ENCODE measurements at regions not wholly inside any gene's neighbourhood (a gene's known extent, or its start where the extent isn't known, plus 50 kb on each side); places are given as distances from the start of the nearest gene placed in this dataset.

GRCh38 chr4:104890598-104891275 is 255.9 kb upstream of the TET2 start:
- ATAC-seq (replicated peaks in 1 of 4) (no peak), DNase-seq (no peak)
- no peaks in the 10 kb centered on the region for H3K27me3 Mint-ChIP-seq
- no peaks in the 10 kb centered on the region for H3K27me3 ChIP-seq (replicated peaks in 1 of 2; ENCODE audit: control insufficient read depth in 2 of 2, extremely low read depth in 1 of 2, insufficient read depth in 2 of 2, low read length in 1 of 2)
- no CpG with 5 or more reads among the region's 2 CpGs for WGBS (ENCODE audit: insufficient coverage)
- no peaks in the 10 kb centered on the region for H3K36me3 ChIP-seq (ENCODE audit: control insufficient read depth in 2 of 2, extremely low read depth in 1 of 2, insufficient read depth in 1 of 2, low read length in 1 of 2)
- POLR2A ChIA-PET: no interaction called here
- H3K36me3 Mint-ChIP-seq: no peaks in the 10 kb centered on the region
- H3K9me3 ChIP-seq: no peaks in the 10 kb centered on the region
- peaks cover 4 to 8% (median 6%) of the 10 kb centered on the region in 3 donors for H3K4me1 Mint-ChIP-seq
- H3K27ac ChIP-seq (ENCODE audit: low read length): no peak overlapping the region
- H3K4me3 ChIP-seq (ENCODE audit: control insufficient read depth in 1 of 2, extremely low read depth in 1 of 2, low read length in 1 of 2): no peak overlapping the region
- CTCF ChIA-PET: no interaction called here
- H3K9me3 Mint-ChIP-seq: peaks cover 0 to 6% (median 0%) of the 10 kb centered on the region in 3 donors
- H3K4me1 ChIP-seq (ENCODE audit: control insufficient read depth in 1 of 2, extremely low read depth in 1 of 2, insufficient read depth in 2 of 2, low read length in 2 of 2): no peaks in the 10 kb centered on the region
- no peak overlapping the region for H3K27ac Mint-ChIP-seq
- H3K4me3 Mint-ChIP-seq: no peak overlapping the region

GRCh38 chr4:104896660-104897645 is 249.7 kb upstream of the TET2 start:
- Histone ChIP-seq H3K27ac (ENCODE audit: low read length) (no peak overlapping the region), H3K27me3 (replicated peaks in 1 of 2; ENCODE audit: control insufficient read depth in 2 of 2, extremely low read depth in 1 of 2, insufficient read depth in 2 of 2, low read length in 1 of 2) (no peaks in the 10 kb centered on the region), H3K4me1 (ENCODE audit: control insufficient read depth in 1 of 2, extremely low read depth in 1 of 2, insufficient read depth in 2 of 2, low read length in 2 of 2) (no peaks in the 10 kb centered on the region), H3K4me3 (ENCODE audit: control insufficient read depth in 1 of 2, extremely low read depth in 1 of 2, low read length in 1 of 2) (no peak overlapping the region), H3K36me3 (ENCODE audit: control insufficient read depth in 2 of 2, extremely low read depth in 1 of 2, insufficient read depth in 1 of 2, low read length in 1 of 2) (no peaks in the 10 kb centered on the region), H3K9me3 (no peaks in the 10 kb centered on the region)
- Mint-ChIP-seq H3K9me3 (peaks cover 3 to 12% (median 9%) of the 10 kb centered on the region in 3 donors), H3K36me3 (no peaks in the 10 kb centered on the region), H3K4me3 (no peak overlapping the region), H3K4me1 (peaks cover 0 to 3% (median 3%) of the 10 kb centered on the region in 3 donors), H3K27ac (no peak overlapping the region), H3K27me3 (no peaks in the 10 kb centered on the region)
- POLR2A ChIA-PET: no interaction called here
- no peak for DNase-seq
- no peak for ATAC-seq (replicated peaks in 1 of 4)
- CTCF ChIA-PET: no interaction called here
- WGBS (ENCODE audit: insufficient coverage): 20% methylated on average over 1 of the region's 2 CpGs

GRCh38 chr4:104899863-104900262 is 246.8 kb upstream of the TET2 start:
- Mint-ChIP-seq H3K4me3 (no peak overlapping the region), H3K4me1 (peaks cover 0 to 5% (median 5%) of the 10 kb centered on the region in 3 donors), H3K9me3 (peaks cover 3 to 11% (median 9%) of the 10 kb centered on the region in 3 donors), H3K36me3 (no peaks in the 10 kb centered on the region), H3K27ac (no peak overlapping the region), H3K27me3 (no peaks in the 10 kb centered on the region)
- H3K9me3 ChIP-seq: no peaks in the 10 kb centered on the region
- ChIA-PET CTCF (no interaction called here), POLR2A (no interaction called here)
- no peaks in the 10 kb centered on the region for H3K4me1 ChIP-seq (ENCODE audit: control insufficient read depth in 1 of 2, extremely low read depth in 1 of 2, insufficient read depth in 2 of 2, low read length in 2 of 2)
- H3K4me3 ChIP-seq (ENCODE audit: control insufficient read depth in 1 of 2, extremely low read depth in 1 of 2, low read length in 1 of 2): no peak overlapping the region
- ATAC-seq (replicated peaks in 1 of 4) (no peak), DNase-seq (no peak)
- no peaks in the 10 kb centered on the region for H3K27me3 ChIP-seq (replicated peaks in 1 of 2; ENCODE audit: control insufficient read depth in 2 of 2, extremely low read depth in 1 of 2, insufficient read depth in 2 of 2, low read length in 1 of 2)
- no CpG with 5 or more reads among the region's 4 CpGs for WGBS (ENCODE audit: insufficient coverage)
- no peak overlapping the region for H3K27ac ChIP-seq (ENCODE audit: low read length)
- no peaks in the 10 kb centered on the region for H3K36me3 ChIP-seq (ENCODE audit: control insufficient read depth in 2 of 2, extremely low read depth in 1 of 2, insufficient read depth in 1 of 2, low read length in 1 of 2)

GRCh38 chr4:104901438-104901837 is 245.2 kb upstream of the TET2 start:
- H3K4me3 Mint-ChIP-seq: no peak overlapping the region
- 100% methylated on average over 1 of the region's 3 CpGs for WGBS (ENCODE audit: insufficient coverage)
- Histone ChIP-seq H3K27ac (ENCODE audit: low read length) (no peak overlapping the region), H3K36me3 (ENCODE audit: control insufficient read depth in 2 of 2, extremely low read depth in 1 of 2, insufficient read depth in 1 of 2, low read length in 1 of 2) (no peaks in the 10 kb centered on the region), H3K4me3 (ENCODE audit: control insufficient read depth in 1 of 2, extremely low read depth in 1 of 2, low read length in 1 of 2) (no peak overlapping the region), H3K4me1 (ENCODE audit: control insufficient read depth in 1 of 2, extremely low read depth in 1 of 2, insufficient read depth in 2 of 2, low read length in 2 of 2) (no peaks in the 10 kb centered on the region), H3K9me3 (no peaks in the 10 kb centered on the region), H3K27me3 (replicated peaks in 1 of 2; ENCODE audit: control insufficient read depth in 2 of 2, extremely low read depth in 1 of 2, insufficient read depth in 2 of 2, low read length in 1 of 2) (no peaks in the 10 kb centered on the region)
- peaks cover 0 to 5% (median 5%) of the 10 kb centered on the region in 3 donors for H3K4me1 Mint-ChIP-seq
- ATAC-seq (replicated peaks in 1 of 4) (no peak), DNase-seq (no peak)
- POLR2A ChIA-PET: interaction anchor here in 1 of 2 donors (0.6 kb wide), 1 partner anchor 206 kb away, joined by 3 read pairs; no protein-coding TSS in a partner anchor
- H3K27me3 Mint-ChIP-seq: no peaks in the 10 kb centered on the region
- CTCF ChIA-PET: no interaction called here
- H3K27ac Mint-ChIP-seq: no peak overlapping the region
- peaks cover 3 to 11% (median 9%) of the 10 kb centered on the region in 3 donors for H3K9me3 Mint-ChIP-seq
- no peaks in the 10 kb centered on the region for H3K36me3 Mint-ChIP-seq

GRCh38 chr4:104901961-104902605 is 244.6 kb upstream of the TET2 start:
- H3K9me3 ChIP-seq: no peaks in the 10 kb centered on the region
- peaks cover 0 to 5% (median 5%) of the 10 kb centered on the region in 3 donors for H3K4me1 Mint-ChIP-seq
- no peaks in the 10 kb centered on the region for H3K27me3 Mint-ChIP-seq
- no peak overlapping the region for H3K4me3 ChIP-seq (ENCODE audit: control insufficient read depth in 1 of 2, extremely low read depth in 1 of 2, low read length in 1 of 2)
- no peak for ATAC-seq (replicated peaks in 1 of 4)
- no peaks in the 10 kb centered on the region for H3K36me3 ChIP-seq (ENCODE audit: control insufficient read depth in 2 of 2, extremely low read depth in 1 of 2, insufficient read depth in 1 of 2, low read length in 1 of 2)
- no peak overlapping the region for H3K4me3 Mint-ChIP-seq
- H3K9me3 Mint-ChIP-seq: peaks cover 3 to 11% (median 9%) of the 10 kb centered on the region in 3 donors
- WGBS (ENCODE audit: insufficient coverage): no CpG with 5 or more reads among the region's 4 CpGs
- H3K27ac ChIP-seq (ENCODE audit: low read length): no peak overlapping the region
- DNase-seq: no peak
- ChIA-PET POLR2A (interaction anchor here in 1 of 2 donors (0.6 kb wide), 1 partner anchor 207 kb away, joined by 3 read pairs; no protein-coding TSS in a partner anchor), CTCF (no interaction called here)
- H3K36me3 Mint-ChIP-seq: no peaks in the 10 kb centered on the region
- no peaks in the 10 kb centered on the region for H3K27me3 ChIP-seq (replicated peaks in 1 of 2; ENCODE audit: control insufficient read depth in 2 of 2, extremely low read depth in 1 of 2, insufficient read depth in 2 of 2, low read length in 1 of 2)
- H3K4me1 ChIP-seq (ENCODE audit: control insufficient read depth in 1 of 2, extremely low read depth in 1 of 2, insufficient read depth in 2 of 2, low read length in 2 of 2): no peaks in the 10 kb centered on the region
- H3K27ac Mint-ChIP-seq: no peak overlapping the region

GRCh38 chr4:104905065-104905464 is 241.6 kb upstream of the TET2 start:
- H3K27ac Mint-ChIP-seq: no peak overlapping the region
- H3K4me3 ChIP-seq (ENCODE audit: control insufficient read depth in 1 of 2, extremely low read depth in 1 of 2, low read length in 1 of 2): no peak overlapping the region
- peaks cover 0 to 5% (median 5%) of the 10 kb centered on the region in 3 donors for H3K4me1 Mint-ChIP-seq
- no peaks in the 10 kb centered on the region for H3K36me3 Mint-ChIP-seq
- H3K9me3 Mint-ChIP-seq: peaks cover 0 to 4% (median 0%) of the 10 kb centered on the region in 3 donors
- no peak overlapping the region for H3K4me3 Mint-ChIP-seq
- no peaks in the 10 kb centered on the region for H3K27me3 Mint-ChIP-seq
- DNase-seq (no peak), ATAC-seq (replicated peaks in 1 of 4) (no peak)
- H3K27me3 ChIP-seq (replicated peaks in 1 of 2; ENCODE audit: control insufficient read depth in 2 of 2, extremely low read depth in 1 of 2, insufficient read depth in 2 of 2, low read length in 1 of 2): no peaks in the 10 kb centered on the region
- ChIA-PET POLR2A (no interaction called here), CTCF (no interaction called here)
- no CpG with 5 or more reads among the region's 2 CpGs for WGBS (ENCODE audit: insufficient coverage)
- no peaks in the 10 kb centered on the region for H3K36me3 ChIP-seq (ENCODE audit: control insufficient read depth in 2 of 2, extremely low read depth in 1 of 2, insufficient read depth in 1 of 2, low read length in 1 of 2)
- no peaks in the 10 kb centered on the region for H3K4me1 ChIP-seq (ENCODE audit: control insufficient read depth in 1 of 2, extremely low read depth in 1 of 2, insufficient read depth in 2 of 2, low read length in 2 of 2)
- H3K9me3 ChIP-seq: no peaks in the 10 kb centered on the region
- H3K27ac ChIP-seq (ENCODE audit: low read length): no peak overlapping the region
